GM12878 (cell line): ENCODE measurements at regions not wholly inside any gene's neighbourhood (a gene's known extent, or its start where the extent isn't known, plus 50 kb on each side); places are given as distances from the start of the nearest gene placed in this dataset.

Experiments
- BACH1 ChIP-seq: fragments of 450-650 bp; IDR thresholded peaks from 2 replicates; pipeline ENCODE4 v1.6.1; 2017; ENCODE audit warnings: mild to moderate bottlenecking, borderline replicate concordance
- BHLHE40 ChIP-seq, 2 experiments: fragments of 450-650 bp in 1 of 2; IDR thresholded peaks; 2 replicates each; pipeline ENCODE4 v1.6.1; 2011 to 2017; ENCODE audit warnings: low read depth in 2 of 2, borderline replicate concordance in 1 of 2, improper control_type of control experiment in 1 of 2, low read length in 1 of 2, mild to moderate bottlenecking in 1 of 2
- CTCF ChIP-seq, 3 experiments: IDR thresholded peaks in 2 of 3; conservative IDR thresholded peaks in 1 of 3; 2 replicates each; pipeline ENCODE4 v1.5.1; 2011; ENCODE audit warnings: low read depth in 3 of 3, low read length in 3 of 3, mild to moderate bottlenecking in 3 of 3, control low read depth in 2 of 3, moderate library complexity in 2 of 3, inconsistent platforms in 1 of 3, mixed read lengths in 1 of 3; ENCODE audit not compliant: control insufficient read depth in 2 of 3, insufficient read depth in 1 of 3; ENCODE audit errors: extremely low read depth in 1 of 3
- ESRRA ChIP-seq: IDR thresholded peaks from 2 replicates; pipeline ENCODE4 v1.6.1; 2012; ENCODE audit warnings: mild to moderate bottlenecking, low read length, improper control_type of control experiment
- EZH2 ChIP-seq: IDR thresholded peaks from 2 replicates; pipeline ENCODE4 v1.6.1; 2012; ENCODE audit warnings: low read depth, mild to moderate bottlenecking, control low read depth, inconsistent platforms, low read length, borderline replicate concordance; ENCODE audit not compliant: control insufficient read depth
- KDM1A ChIP-seq: fragments of 200-600 bp; sonication (generic); IDR thresholded peaks from 2 replicates; pipeline ENCODE4 v1.6.1; 2016; ENCODE audit warnings: borderline replicate concordance
- POLR2A ChIP-seq: IDR thresholded peaks from 2 replicates; pipeline ENCODE4 v1.6.1; 2011; ENCODE audit warnings: low read depth, mild to moderate bottlenecking, low read length
- TCF12 ChIP-seq: IDR thresholded peaks from 2 replicates; pipeline ENCODE4 v1.6.1; 2011; ENCODE audit warnings: low read depth, mild to moderate bottlenecking, low read length
- ZNF274 ChIP-seq: IDR thresholded peaks from one replicate; pipeline ENCODE4 v1.8.0; 2011; ENCODE audit not compliant: insufficient read length, insufficient read depth

GRCh38 chr2:147092266-147092665 lies 752.6 kb upstream of the ACVR2A start:
- TF ChIP-seq BHLHE40 (IDR thresholded peaks at IDR 0.05; ENCODE audit: borderline replicate concordance in 1 of 2, low read depth in 2 of 2, low read length in 1 of 2) (no peak), CTCF (IDR thresholded peaks at IDR 0.05 in 2 of 3, conservative IDR thresholded peaks at IDR 0.05 in 1 of 3; ENCODE audit: control insufficient read depth in 2 of 3, extremely low read depth in 1 of 3, insufficient read depth in 1 of 3, low read depth in 3 of 3, low read length in 3 of 3) (no peak), TCF12 (no peak), EZH2 (no peak), POLR2A (no peak), KDM1A (no peak), BACH1 (no peak), ZNF274 (no peak), ESRRA (no peak)
